ENCODE measurements at regions not wholly inside any gene's neighbourhood (a gene's known extent, or its start where the extent isn't known, plus 50 kb on each side); places are given as distances from the start of the nearest gene placed in this dataset.

DNA sequence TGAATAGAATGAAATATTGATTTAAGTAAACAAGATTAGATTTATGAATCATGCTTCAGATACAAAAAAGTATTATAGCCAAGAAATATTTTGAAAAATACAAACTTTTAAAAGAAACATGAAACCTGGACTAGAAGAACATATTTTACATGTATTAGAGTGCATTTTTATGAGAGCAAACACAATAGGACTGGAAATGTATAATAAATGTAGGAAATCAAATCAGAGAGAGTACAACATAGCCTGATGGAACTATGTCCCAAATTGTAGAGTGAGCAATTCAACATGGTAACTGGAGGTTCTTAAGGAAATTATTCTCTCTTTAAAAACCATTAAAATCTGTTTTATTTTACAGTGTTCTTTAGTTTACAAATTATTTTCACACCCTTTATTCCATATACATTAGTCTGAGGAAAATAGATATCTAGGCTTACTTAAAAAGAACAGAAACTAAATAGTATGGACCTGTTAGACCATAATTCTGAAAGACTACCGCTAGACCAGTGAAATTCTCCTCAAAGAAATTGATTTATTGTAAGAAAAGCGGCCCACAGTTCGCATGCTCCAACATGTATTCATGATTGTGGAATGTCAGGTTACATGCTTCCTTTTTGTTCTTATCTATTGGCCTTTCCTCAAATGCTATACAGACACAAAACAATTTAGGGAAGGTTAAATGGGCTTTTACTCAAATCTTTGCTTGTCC, 1526.5 kb upstream of the SLC10A2 start:
- H2AFZ ChIP-seq (ENCODE audit: low read length), result no peak overlapping the region
- H3K9me3 ChIP-seq (ENCODE audit: low read length), result no peaks in the 10 kb centered on the region
- no peaks in the 10 kb centered on the region for H4K20me1 ChIP-seq (ENCODE audit: low read length)
- H3F3A ChIP-seq (ENCODE audit: low read length, unreplicated experiment), result no peaks in the 10 kb centered on the region
- peak overlapping the region; percentile 36 for H3K4me2 ChIP-seq (ENCODE audit: low read length)
- no peaks in the 10 kb centered on the region for H3K27me3 ChIP-seq (ENCODE audit: low read length)
- H3K9ac ChIP-seq (ENCODE audit: low read length), result no peak overlapping the region
- H3K4me1 ChIP-seq (ENCODE audit: insufficient read depth, low read length), result peaks cover 15% of the 10 kb centered on the region
- ChIA-PET POLR2A (ENCODE audit: unreplicated experiment) (no interaction called here), CTCF (no interaction called here)
- no peaks in the 10 kb centered on the region for H3K36me3 ChIP-seq (ENCODE audit: low read depth, low read length)
- no TSS peak for BruUV-seq (replicated peaks)
- intact Hi-C loops (cut with micrococcal nuclease), result loop anchor here (5.0 kb wide), 1 partner anchor 710 kb away; no protein-coding TSS in a partner anchor
- no peaks in the 10 kb centered on the region for H3K9me2 ChIP-seq (replicated peaks; ENCODE audit: low read length)
- TF ChIP-seq, protein P1, sequence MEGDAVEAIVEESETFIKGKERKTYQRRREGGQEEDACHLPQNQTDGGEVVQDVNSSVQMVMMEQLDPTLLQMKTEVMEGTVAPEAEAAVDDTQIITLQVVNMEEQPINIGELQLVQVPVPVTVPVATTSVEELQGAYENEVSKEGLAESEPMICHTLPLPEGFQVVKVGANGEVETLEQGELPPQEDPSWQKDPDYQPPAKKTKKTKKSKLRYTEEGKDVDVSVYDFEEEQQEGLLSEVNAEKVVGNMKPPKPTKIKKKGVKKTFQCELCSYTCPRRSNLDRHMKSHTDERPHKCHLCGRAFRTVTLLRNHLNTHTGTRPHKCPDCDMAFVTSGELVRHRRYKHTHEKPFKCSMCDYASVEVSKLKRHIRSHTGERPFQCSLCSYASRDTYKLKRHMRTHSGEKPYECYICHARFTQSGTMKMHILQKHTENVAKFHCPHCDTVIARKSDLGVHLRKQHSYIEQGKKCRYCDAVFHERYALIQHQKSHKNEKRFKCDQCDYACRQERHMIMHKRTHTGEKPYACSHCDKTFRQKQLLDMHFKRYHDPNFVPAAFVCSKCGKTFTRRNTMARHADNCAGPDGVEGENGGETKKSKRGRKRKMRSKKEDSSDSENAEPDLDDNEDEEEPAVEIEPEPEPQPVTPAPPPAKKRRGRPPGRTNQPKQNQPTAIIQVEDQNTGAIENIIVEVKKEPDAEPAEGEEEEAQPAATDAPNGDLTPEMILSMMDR (conservative IDR thresholded peaks at IDR 0.05; ENCODE audit: low read depth, low read length), result no peak
- TF ChIP-seq EZH2phosphoT487 (IDR thresholded peaks at IDR 0.05; ENCODE audit: borderline replicate concordance, low read length) (no peak), EZH2 (IDR thresholded peaks at IDR 0.05; ENCODE audit: low read length, unreplicated experiment) (no peak)
- peak; percentile 7 for DNase-seq
- no peaks in the 10 kb centered on the region for H3K79me2 ChIP-seq (ENCODE audit: low read length)
- ATAC-seq, result peak; percentile 60
- no peak overlapping the region for H3K4me3 ChIP-seq (ENCODE audit: low read length)
- H3K27ac ChIP-seq (ENCODE audit: low read length), result peak overlapping the region; percentile 26; the same call in 1 of the 2 replicates

DNA sequence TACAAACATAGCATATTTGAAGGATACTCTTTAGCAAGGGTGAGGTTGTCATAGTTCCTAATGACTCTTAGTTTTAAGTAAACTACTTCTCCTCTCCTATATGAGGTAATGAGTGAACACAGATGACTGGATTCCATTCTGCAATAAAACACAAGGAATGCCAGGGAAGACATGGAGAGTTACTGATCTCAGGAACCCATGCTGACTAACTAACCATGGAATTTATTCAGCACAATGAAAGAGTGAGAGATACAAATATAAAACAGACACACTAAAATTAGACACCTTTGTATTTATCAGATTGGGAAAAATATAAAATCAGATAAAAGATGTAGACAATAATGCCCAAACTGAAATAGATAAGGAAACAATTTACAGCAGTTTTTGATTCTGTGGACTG, 1525.9 kb upstream of the SLC10A2 start:
- peak overlapping the region; percentile 26; the same call in 1 of the 2 replicates for H3K27ac ChIP-seq (ENCODE audit: low read length)
- no peak overlapping the region for H3K4me3 ChIP-seq (ENCODE audit: low read length)
- H3K9me3 ChIP-seq (ENCODE audit: low read length), result no peaks in the 10 kb centered on the region
- H3K79me2 ChIP-seq (ENCODE audit: low read length), result no peaks in the 10 kb centered on the region
- peak overlapping the region; percentile 36; the same call in 1 of the 2 replicates for H3K4me2 ChIP-seq (ENCODE audit: low read length)
- H3K36me3 ChIP-seq (ENCODE audit: low read depth, low read length), result no peaks in the 10 kb centered on the region
- H2AFZ ChIP-seq (ENCODE audit: low read length), result no peak overlapping the region
- peak; percentile 94 for ATAC-seq
- intact Hi-C loops (cut with micrococcal nuclease), result loop anchor here (5.0 kb wide), 1 partner anchor 710 kb away; no protein-coding TSS in a partner anchor
- no TSS peak for BruUV-seq (replicated peaks)
- no peaks in the 10 kb centered on the region for H3F3A ChIP-seq (ENCODE audit: low read length, unreplicated experiment)
- TF ChIP-seq EZH2 (IDR thresholded peaks at IDR 0.05; ENCODE audit: low read length, unreplicated experiment) (no peak), EZH2phosphoT487 (IDR thresholded peaks at IDR 0.05; ENCODE audit: borderline replicate concordance, low read length) (no peak)
- TF ChIP-seq, protein P1 (conservative IDR thresholded peaks at IDR 0.05; ENCODE audit: low read depth, low read length), result no peak
- no peaks in the 10 kb centered on the region for H4K20me1 ChIP-seq (ENCODE audit: low read length)
- H3K9ac ChIP-seq (ENCODE audit: low read length), result no peak overlapping the region
- DNase-seq, result peak; percentile 66
- ChIA-PET CTCF (no interaction called here), POLR2A (ENCODE audit: unreplicated experiment) (no interaction called here)
- H3K4me1 ChIP-seq (ENCODE audit: insufficient read depth, low read length), result peaks cover 15% of the 10 kb centered on the region
- no peaks in the 10 kb centered on the region for H3K9me2 ChIP-seq (replicated peaks; ENCODE audit: low read length)
- H3K27me3 ChIP-seq (ENCODE audit: low read length), result no peaks in the 10 kb centered on the region

DNA sequence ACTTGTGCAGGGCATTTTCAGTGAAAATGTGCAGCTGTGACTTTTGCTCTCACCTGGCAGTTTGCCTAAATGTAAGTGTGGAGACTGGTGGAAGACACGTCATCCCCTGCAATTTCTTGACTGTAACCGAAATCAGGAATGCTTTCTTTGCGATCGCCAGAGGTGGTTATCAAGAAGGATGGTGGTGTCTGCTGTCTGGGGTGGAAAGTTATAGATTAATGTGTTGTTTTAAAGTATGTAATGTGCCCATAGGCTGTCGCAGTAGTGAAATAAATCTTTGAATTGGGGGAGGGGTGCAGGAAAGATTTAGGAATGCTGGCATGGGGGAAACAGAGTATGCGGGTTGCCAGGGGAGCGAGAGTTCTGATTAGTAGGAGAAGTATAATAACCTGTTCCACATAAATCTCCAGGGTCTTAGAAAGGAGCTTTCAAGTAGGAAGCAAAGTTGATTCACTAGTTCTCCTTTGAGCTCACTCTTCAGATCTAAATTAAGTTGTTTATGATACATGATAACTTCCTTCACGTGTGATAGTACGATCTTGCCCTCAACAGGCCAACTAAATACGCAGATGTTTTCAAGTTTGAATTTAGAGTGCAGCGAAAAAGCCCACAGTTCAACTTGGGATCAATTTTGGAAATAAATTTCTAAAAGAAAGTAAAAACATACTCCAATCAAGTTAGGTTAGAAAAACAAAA, 1520.0 kb upstream of the SLC10A2 start:
- intact Hi-C loops (cut with micrococcal nuclease), result no loop called here
- BruUV-seq (replicated peaks), result no TSS peak
- ChIA-PET POLR2A (ENCODE audit: unreplicated experiment) (no interaction called here), CTCF (no interaction called here)
- Histone ChIP-seq H3F3A (ENCODE audit: low read length, unreplicated experiment) (no peaks in the 10 kb centered on the region), H3K4me2 (ENCODE audit: low read length) (peak overlapping the region; percentile 77), H3K4me3 (ENCODE audit: low read length) (peak overlapping the region; percentile 58), H3K9ac (ENCODE audit: low read length) (no peak overlapping the region), H3K27ac (ENCODE audit: low read length) (no peak overlapping the region), H4K20me1 (ENCODE audit: low read length) (no peaks in the 10 kb centered on the region), H3K36me3 (ENCODE audit: low read depth, low read length) (no peaks in the 10 kb centered on the region), H3K4me1 (ENCODE audit: insufficient read depth, low read length) (peaks cover 7% of the 10 kb centered on the region), H3K79me2 (ENCODE audit: low read length) (no peaks in the 10 kb centered on the region), H2AFZ (ENCODE audit: low read length) (peak overlapping the region; percentile 56), H3K9me3 (ENCODE audit: low read length) (no peaks in the 10 kb centered on the region), H3K27me3 (ENCODE audit: low read length) (no peaks in the 10 kb centered on the region), H3K9me2 (replicated peaks; ENCODE audit: low read length) (no peaks in the 10 kb centered on the region)
- ATAC-seq, result peak; percentile 58
- TF ChIP-seq, protein P1 (conservative IDR thresholded peaks at IDR 0.05; ENCODE audit: low read depth, low read length), result no peak
- TF ChIP-seq EZH2phosphoT487 (IDR thresholded peaks at IDR 0.05; ENCODE audit: borderline replicate concordance, low read length) (no peak), EZH2 (IDR thresholded peaks at IDR 0.05; ENCODE audit: low read length, unreplicated experiment) (no peak)
- peak; percentile 73 for DNase-seq
